ENCODE measurements at regions not wholly inside any gene's neighbourhood (a gene's known extent, or its start where the extent isn't known, plus 50 kb on each side); places are given as distances from the start of the nearest gene placed in this dataset.
A peak's percentile ranks its signal among the peaks of the same experiment; 100 is the strongest.
"Not testable (repeated sequence)": the region's sequence is repeated elsewhere in the genome, so short reads cannot be mapped to it uniquely, and the experiment has no call there.

DNA sequence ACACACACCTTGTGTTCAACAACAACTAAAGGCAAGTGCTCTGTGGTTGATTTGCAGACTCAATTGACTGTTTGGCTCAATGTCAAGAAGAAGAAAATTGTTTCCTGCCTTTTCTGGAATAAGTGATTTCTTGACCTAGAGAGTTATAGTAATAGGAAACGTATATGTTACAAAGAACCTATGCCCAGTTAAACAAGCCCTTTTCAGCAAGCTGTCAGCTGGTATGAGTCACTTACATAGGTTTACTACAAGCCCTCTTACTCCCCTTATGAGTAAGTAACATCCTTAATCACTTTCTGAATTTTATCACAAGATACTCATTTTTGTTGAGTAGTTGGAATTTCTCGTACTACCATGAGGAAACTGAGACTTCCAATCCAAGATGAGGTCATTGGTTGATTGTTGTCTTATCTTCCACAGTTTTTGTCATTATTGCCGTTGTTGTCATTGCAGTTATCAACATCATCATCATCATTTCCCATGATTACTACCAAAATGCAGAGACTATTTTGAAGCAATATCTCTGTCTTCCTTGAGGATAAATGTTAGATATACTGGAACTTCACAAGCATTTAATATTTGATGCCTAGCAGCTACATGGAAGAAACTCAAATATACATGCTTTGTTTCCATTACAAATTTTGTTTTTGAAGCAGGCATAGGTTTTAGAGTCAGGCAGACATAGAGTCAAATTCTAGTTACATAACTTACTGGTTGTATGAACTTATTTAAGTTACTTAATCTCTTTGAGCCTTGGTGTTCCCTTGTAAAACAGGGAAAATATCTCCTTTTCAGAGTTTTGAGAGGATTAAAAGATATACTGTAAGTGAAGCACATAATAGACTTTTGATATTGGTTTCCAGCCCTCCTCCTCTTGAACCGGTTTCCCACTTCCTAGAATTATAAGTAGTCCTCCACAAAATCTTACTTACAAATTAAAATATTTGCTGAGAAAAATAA lies 106.0 kb downstream of the RAP2A start:
- Histone ChIP-seq H3K4me1 (ENCODE audit: insufficient read depth) (peaks cover 8% of the 10 kb centered on the region; the same call in 1 of the 2 replicates), H3K79me2 (ENCODE audit: insufficient read depth) (no peaks in the 10 kb centered on the region), H3F3A (ENCODE audit: insufficient read depth) (no peaks in the 10 kb centered on the region), H3K27me3 (replicated peaks; ENCODE audit: insufficient read depth) (no peaks in the 10 kb centered on the region), H3K9me2 (ENCODE audit: insufficient read depth) (no peaks in the 10 kb centered on the region), H3K36me3 (ENCODE audit: low read depth) (no peaks in the 10 kb centered on the region), H3K4me3 (no peak overlapping the region), H3K27ac (no peak overlapping the region), H3K9me3 (ENCODE audit: low read depth) (no peaks in the 10 kb centered on the region), H3K9ac (no peak overlapping the region), H3K4me2 (ENCODE audit: unreplicated experiment) (no peak overlapping the region), H4K20me1 (ENCODE audit: insufficient read depth) (no peaks in the 10 kb centered on the region), H2AFZ (no peak overlapping the region)
- peak; percentile 43 for DNase-seq
- in situ Hi-C loops (cut with MboI) = no loop called here
- TF ChIP-seq EZH2phosphoT487 (IDR thresholded peaks at IDR 0.05; ENCODE audit: insufficient read depth, low read depth) (no peak), EZH2 (IDR thresholded peaks at IDR 0.05; ENCODE audit: insufficient read depth, poor library complexity, severe bottlenecking) (no peak)
- WGBS, 2 experiments (ENCODE audit: low coverage in 1 of 2, low lambda C conversion rate in 2 of 2, missing lambda C conversion rate in 2 of 2) = 12 to 14% methylated on average over 4 of the region's 4 CpGs

GRCh38 chr13:97540696-97541095 lies 106.7 kb downstream of the RAP2A start:
- no peaks in the 10 kb centered on the region for H3K27me3 ChIP-seq (replicated peaks; ENCODE audit: insufficient read depth)
- no peak for TF ChIP-seq EZH2 (IDR thresholded peaks at IDR 0.05; ENCODE audit: insufficient read depth, poor library complexity, severe bottlenecking)
- no peak for TF ChIP-seq EZH2phosphoT487 (IDR thresholded peaks at IDR 0.05; ENCODE audit: insufficient read depth, low read depth)
- 0 out of 2 replicates have a peak, but pooled peaks cover 5% of the 10 kb centered on the region for H3K4me1 ChIP-seq (ENCODE audit: insufficient read depth)
- H2AFZ ChIP-seq = no peak overlapping the region
- H3K4me2 ChIP-seq (ENCODE audit: unreplicated experiment) = no peak overlapping the region
- H3K9me3 ChIP-seq (ENCODE audit: low read depth) = no peaks in the 10 kb centered on the region
- no peaks in the 10 kb centered on the region for H4K20me1 ChIP-seq (ENCODE audit: insufficient read depth)
- H3K9me2 ChIP-seq (ENCODE audit: insufficient read depth) = no peaks in the 10 kb centered on the region
- no peaks in the 10 kb centered on the region for H3K36me3 ChIP-seq (ENCODE audit: low read depth)
- H3K4me3 ChIP-seq = no peak overlapping the region
- H3K79me2 ChIP-seq (ENCODE audit: insufficient read depth) = no peaks in the 10 kb centered on the region
- DNase-seq = no peak
- H3F3A ChIP-seq (ENCODE audit: insufficient read depth) = no peaks in the 10 kb centered on the region
- 6 to 11% methylated on average over 6 of the region's 6 CpGs for WGBS, 2 experiments (ENCODE audit: low coverage in 1 of 2, low lambda C conversion rate in 2 of 2, missing lambda C conversion rate in 2 of 2)
- H3K9ac ChIP-seq = no peak overlapping the region
- in situ Hi-C loops (cut with MboI) = no loop called here
- H3K27ac ChIP-seq = no peak overlapping the region

DNA sequence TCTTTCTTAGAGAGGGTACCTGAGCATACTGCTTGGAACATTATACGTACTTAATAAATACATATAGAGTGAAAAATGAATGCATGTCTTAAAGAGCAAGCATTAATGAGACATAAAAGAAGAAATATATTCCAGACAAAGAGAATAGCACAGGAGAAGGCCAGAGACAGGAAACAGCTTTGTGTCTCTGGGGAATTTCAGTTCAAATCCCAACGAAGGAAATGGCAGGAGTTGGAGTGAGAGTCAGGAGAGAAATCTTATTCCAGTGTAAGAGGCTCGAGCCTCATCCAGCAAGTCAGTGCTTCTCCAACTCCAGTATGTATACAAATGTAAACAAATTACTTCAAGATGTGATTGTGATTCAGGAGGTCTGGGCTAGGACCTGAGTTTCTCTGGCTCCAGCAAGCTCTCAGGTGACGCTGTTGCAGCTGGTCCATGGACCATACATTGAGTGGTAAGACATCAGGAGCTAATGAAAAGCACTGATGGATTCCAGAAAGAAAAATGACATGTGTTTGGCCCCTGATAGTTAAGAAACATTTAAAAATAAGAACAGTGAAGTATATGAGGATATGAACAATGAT lies 108.2 kb downstream of the RAP2A start:
- in situ Hi-C loops (cut with MboI) = no loop called here
- H3K9me3 ChIP-seq (ENCODE audit: low read depth) = no peaks in the 10 kb centered on the region
- no peak overlapping the region for H2AFZ ChIP-seq
- no peaks in the 10 kb centered on the region for H4K20me1 ChIP-seq (ENCODE audit: insufficient read depth)
- no peak overlapping the region for H3K4me3 ChIP-seq
- 66 to 70% methylated on average over 4 of the region's 4 CpGs for WGBS, 2 experiments (ENCODE audit: low coverage in 1 of 2, low lambda C conversion rate in 2 of 2, missing lambda C conversion rate in 2 of 2)
- H3K36me3 ChIP-seq (ENCODE audit: low read depth) = no peaks in the 10 kb centered on the region
- H3K4me1 ChIP-seq (ENCODE audit: insufficient read depth) = 0 out of 2 replicates have a peak, but pooled peaks cover 5% of the 10 kb centered on the region
- no peaks in the 10 kb centered on the region for H3F3A ChIP-seq (ENCODE audit: insufficient read depth)
- no peaks in the 10 kb centered on the region for H3K9me2 ChIP-seq (ENCODE audit: insufficient read depth)
- H3K9ac ChIP-seq = no peak overlapping the region
- no peak for DNase-seq
- H3K27me3 ChIP-seq (replicated peaks; ENCODE audit: insufficient read depth) = no peaks in the 10 kb centered on the region
- TF ChIP-seq EZH2phosphoT487 (IDR thresholded peaks at IDR 0.05; ENCODE audit: insufficient read depth, low read depth) (no peak), EZH2 (IDR thresholded peaks at IDR 0.05; ENCODE audit: insufficient read depth, poor library complexity, severe bottlenecking) (no peak)
- no peak overlapping the region for H3K4me2 ChIP-seq (ENCODE audit: unreplicated experiment)
- no peaks in the 10 kb centered on the region for H3K79me2 ChIP-seq (ENCODE audit: insufficient read depth)
- H3K27ac ChIP-seq = no peak overlapping the region

GRCh38 chr13:97544031-97544765 lies 110.2 kb downstream of the RAP2A start:
- no peak overlapping the region for H3K4me3 ChIP-seq
- no peaks in the 10 kb centered on the region for H3K79me2 ChIP-seq (ENCODE audit: insufficient read depth)
- H3K27me3 ChIP-seq (replicated peaks; ENCODE audit: insufficient read depth) = 0 out of 2 replicates have a peak, but pooled peaks cover 3% of the 10 kb centered on the region
- H3K9me3 ChIP-seq (ENCODE audit: low read depth) = no peaks in the 10 kb centered on the region
- no peak overlapping the region for H3K27ac ChIP-seq
- H3K4me1 ChIP-seq (ENCODE audit: insufficient read depth) = 0 out of 2 replicates have a peak, but pooled peaks cover 5% of the 10 kb centered on the region
- H3K4me2 ChIP-seq (ENCODE audit: unreplicated experiment) = no peak overlapping the region
- in situ Hi-C loops (cut with MboI) = no loop called here
- TF ChIP-seq EZH2 (IDR thresholded peaks at IDR 0.05; ENCODE audit: insufficient read depth, poor library complexity, severe bottlenecking) (no peak), EZH2phosphoT487 (IDR thresholded peaks at IDR 0.05; ENCODE audit: insufficient read depth, low read depth) (no peak)
- DNase-seq = no peak
- 77 to 86% methylated on average over 3 of the region's 3 CpGs for WGBS, 2 experiments (ENCODE audit: low coverage in 1 of 2, low lambda C conversion rate in 2 of 2, missing lambda C conversion rate in 2 of 2)
- no peaks in the 10 kb centered on the region for H3K36me3 ChIP-seq (ENCODE audit: low read depth)
- no peak overlapping the region for H2AFZ ChIP-seq
- H3K9ac ChIP-seq = no peak overlapping the region
- no peaks in the 10 kb centered on the region for H3F3A ChIP-seq (ENCODE audit: insufficient read depth)
- H3K9me2 ChIP-seq (ENCODE audit: insufficient read depth) = no peaks in the 10 kb centered on the region
- H4K20me1 ChIP-seq (ENCODE audit: insufficient read depth) = no peaks in the 10 kb centered on the region

DNA sequence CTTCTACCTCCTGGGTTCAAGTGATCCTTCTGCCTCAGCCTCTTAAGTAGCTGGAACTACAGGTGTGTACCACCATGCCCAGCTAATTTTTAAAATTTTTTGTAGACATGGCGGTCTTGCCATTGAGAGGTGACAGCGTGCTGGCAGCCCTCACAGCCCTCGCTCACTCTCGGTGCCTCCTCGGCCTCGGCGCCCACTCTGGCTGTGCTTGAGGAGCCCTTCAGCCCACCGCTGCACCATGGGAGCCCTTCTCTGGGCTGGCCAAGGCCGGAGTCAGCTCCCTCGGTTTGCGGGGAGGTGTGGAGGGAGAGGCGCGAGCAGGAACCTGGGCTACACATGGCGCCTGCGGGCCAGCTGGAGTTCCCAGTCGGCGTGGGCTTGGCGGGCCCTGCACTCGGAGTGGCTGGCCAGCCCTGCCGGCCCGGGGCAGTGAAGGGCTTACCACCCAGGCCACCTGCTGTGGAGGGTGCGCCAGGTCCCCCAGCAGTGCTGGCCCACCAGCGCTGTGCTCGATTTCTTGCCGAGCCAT lies 111.1 kb downstream of the RAP2A start:
- H3K4me1 ChIP-seq (ENCODE audit: insufficient read depth); H3K4me3 ChIP-seq; H3K36me3 ChIP-seq (ENCODE audit: low read depth); H3K9me3 ChIP-seq (ENCODE audit: low read depth); H2AFZ ChIP-seq; H3K27me3 ChIP-seq (replicated peaks; ENCODE audit: insufficient read depth); in situ Hi-C loops (cut with MboI); H3K27ac ChIP-seq; H3K4me2 ChIP-seq (ENCODE audit: unreplicated experiment); H3K79me2 ChIP-seq (ENCODE audit: insufficient read depth); H3K9me2 ChIP-seq (ENCODE audit: insufficient read depth); H4K20me1 ChIP-seq (ENCODE audit: insufficient read depth); DNase-seq; H3F3A ChIP-seq (ENCODE audit: insufficient read depth); H3K9ac ChIP-seq: not testable (repeated sequence)
- 84 to 88% methylated on average over 17 to 24 of the region's 25 CpGs for WGBS, 2 experiments (ENCODE audit: low coverage in 1 of 2, low lambda C conversion rate in 2 of 2, missing lambda C conversion rate in 2 of 2)
